GM15510 (cell line): ENCODE measurements at regions not wholly inside any gene's neighbourhood (a gene's known extent, or its start where the extent isn't known, plus 50 kb on each side); places are given as distances from the start of the nearest gene placed in this dataset.

Source experiments
- POLR2A ChIP-seq: IDR thresholded peaks from 3 replicates; pipeline ENCODE4 v1.6.1; 2011; ENCODE audit warnings: borderline replicate concordance; ENCODE audit not compliant: insufficient read length; ENCODE audit errors: extremely low read depth

DNA sequence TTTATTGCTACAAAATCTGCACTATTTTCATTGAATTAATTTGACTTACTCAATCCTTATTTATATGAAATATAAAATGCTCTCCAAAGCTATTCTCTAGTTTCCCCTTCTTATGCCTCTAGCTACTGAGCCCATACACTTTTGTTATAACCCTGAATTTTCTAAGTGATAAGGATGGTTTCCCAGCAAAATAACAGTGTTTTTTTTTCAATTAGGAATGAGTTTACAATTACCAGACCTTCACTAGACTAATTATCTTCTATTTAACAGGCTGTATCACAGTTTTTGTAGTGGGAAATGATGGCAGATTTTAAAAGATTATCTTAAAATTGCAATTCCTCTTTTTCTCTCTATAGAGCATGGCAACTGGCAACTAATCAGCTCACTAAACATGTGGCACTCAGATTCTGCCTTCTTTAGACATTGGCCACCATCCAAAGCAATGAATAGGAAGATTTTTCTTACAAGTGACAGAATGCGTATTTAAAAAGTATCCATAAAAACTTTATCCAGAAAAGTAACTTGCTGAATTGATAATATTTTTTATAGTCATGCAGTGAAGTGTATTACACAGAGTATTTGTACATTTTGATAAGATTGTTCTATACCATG, 585.7 kb upstream of the ZNF608 start:
- TF ChIP-seq POLR2A, result no peak

DNA sequence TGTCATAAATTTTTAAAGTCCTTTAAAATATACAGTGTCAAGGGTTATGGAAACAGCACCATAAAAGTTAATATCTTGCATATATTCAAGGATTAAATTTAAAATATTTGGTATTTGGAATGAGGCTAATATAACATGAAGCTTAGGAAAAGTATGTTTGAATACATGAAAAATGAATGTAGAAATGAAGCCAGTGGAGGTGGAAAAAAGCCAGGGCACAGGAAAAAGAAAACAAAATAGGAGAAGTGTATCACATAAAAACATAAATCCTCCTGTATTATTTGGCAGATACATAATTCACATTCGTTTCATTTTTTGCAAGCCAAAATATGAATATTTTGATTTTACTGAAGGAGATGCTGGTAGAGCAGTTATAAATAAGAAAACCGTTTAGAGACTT, 587.0 kb upstream of the ZNF608 start:
- TF ChIP-seq POLR2A, result no peak

DNA sequence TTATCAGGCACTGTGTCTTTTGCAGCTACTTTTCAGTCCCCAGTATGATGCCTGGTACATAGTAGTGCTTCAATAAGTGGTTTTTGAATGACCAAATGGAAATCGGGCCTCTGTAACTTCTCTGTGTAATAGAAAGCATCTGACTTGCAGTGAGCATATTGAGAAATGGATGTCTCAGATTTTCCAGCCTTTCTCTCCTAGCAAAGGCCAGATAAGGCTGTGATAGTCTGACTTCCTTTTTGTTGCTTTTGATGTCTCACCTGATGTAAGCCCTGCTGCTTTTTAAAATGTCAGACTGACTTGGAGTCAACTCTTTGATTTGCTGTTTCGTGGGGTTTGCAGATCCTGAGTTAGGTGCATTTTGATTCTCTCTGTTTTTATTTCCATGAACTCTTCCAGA, 590.0 kb upstream of the ZNF608 start:
- no peak for TF ChIP-seq POLR2A

DNA sequence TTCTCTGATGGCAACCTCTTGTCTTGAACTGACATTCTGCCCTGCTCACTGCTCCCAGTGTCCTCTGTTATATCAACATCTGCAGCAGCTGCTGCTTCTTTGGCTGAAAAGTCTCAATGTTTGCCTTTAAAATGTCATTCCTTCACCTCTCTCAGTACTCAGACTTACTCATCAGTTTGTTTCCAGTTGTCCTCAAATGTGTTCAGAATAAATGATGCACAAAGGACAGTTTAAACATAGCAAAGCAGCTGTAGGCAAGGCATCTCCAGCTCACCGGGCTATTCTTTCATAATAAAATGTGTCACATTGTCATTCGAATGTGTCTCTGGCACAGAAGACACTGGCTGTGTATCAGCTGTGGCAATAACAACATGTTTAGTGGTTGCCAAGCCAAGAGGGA, 590.9 kb upstream of the ZNF608 start:
- TF ChIP-seq POLR2A, result no peak

DNA sequence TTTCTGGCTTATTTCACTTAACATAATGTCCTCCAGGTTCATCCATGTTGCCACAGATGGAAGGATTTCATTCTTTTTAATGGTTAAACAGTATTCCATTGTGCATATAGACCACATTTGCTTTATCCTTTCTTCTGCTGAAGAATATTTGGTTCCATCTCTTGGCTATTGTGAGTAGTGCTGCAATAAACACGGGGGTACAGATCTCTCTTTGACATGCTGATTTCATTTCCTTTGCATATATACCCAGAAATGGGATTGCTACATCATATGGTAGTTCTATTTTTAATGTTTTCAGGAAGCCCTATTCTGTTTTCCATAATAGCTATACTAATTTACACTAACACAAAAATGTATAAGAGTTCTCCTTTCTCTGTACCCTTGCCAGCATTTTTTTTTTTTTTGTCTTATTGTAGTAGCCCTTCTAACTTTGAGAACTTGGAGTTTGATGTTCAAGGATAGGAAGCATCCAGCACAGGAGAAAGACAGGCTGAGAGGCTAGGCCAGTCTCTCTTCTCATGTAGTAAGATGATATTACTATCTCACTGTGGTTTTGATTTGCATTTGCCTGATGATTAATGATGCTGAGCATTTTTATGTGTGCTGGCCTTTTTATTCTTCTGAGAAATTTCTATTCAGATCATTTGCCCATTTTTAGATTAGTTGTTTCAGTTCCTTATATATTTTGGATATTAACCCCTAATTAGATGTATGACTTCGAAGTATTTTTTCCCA, 592.2 kb upstream of the ZNF608 start:
- TF ChIP-seq POLR2A, result no peak

DNA sequence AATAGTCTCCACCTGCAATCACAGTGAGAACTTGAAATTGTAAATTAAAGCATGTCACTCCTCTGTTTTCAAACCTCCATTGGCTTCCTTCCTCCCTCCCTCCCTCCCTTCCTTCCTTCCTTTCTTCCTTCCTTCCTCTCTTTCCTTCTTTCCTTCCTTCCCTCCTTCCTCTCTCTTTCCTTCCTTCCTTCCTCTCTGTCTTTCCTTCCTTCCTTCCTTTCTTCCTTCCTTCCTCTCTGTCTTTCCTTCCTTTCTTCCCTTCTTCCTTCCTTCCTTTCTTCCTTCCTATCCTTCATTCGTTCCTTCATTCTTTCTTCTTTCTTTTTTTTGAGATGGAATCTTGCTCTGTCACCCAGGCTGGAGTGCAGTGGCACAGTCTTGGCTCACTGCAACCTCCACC, 595.0 kb upstream of the ZNF608 start:
- TF ChIP-seq POLR2A, result no peak

DNA sequence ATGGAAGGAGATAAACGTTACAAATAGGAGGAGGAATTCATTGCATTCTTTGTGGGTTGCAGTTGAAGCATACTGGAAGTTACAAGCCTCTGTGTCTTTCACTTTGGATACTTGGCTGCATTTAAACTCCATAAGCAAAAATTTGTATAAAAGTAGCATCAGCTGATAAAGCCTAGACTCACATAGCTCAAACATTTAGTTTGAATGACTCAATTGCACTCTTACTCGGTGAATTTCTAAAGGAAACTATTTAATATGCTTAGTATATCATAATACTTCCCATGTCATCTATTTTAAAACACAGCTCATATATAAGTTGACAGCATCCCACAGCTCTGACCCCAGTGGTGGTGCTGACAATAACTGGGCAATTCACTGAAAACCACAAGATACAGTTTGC, 596.6 kb upstream of the ZNF608 start:
- TF ChIP-seq POLR2A, result no peak

DNA sequence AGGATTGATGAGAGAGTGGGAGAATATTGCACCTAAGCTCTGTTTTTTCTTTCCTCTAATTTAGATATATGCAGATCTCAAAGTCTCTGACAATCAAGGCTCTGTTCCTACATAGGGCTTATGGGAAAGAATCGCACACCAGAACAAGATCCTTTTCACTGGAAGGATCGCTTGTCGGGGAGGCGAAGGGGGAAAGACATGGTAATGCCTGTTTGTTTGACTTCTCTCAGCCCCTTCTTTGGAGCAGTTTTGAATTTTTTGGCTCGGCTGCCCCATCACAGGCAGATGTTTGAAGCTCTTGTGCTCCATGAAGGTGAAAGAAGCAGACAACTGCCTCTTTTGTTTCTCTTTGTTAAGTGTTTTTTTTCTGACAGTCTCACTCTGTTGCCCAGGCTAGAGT, 599.9 kb upstream of the ZNF608 start:
- TF ChIP-seq POLR2A, result no peak

DNA sequence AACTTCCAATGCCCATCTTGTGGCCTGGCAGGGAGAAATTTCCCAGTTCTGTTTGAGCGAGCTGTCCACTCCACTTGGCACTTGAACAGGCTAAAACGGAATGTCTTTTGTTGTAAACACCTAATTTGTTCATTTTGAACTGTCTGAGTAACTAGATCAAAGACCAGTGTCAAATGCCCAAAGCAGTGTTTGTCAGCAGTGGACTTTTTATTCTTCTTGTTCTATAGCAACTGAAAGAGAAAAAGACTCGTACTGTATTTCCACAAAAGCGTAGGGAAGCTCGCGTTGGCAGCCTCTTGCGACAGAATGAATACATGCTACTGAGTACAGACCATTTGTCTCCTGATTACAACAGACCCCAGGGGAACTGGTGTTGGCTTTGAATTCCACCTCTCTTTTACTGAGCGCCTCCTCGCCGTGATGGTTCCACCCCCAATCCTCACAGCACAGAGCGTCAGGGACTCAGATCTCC, 601.8 kb upstream of the ZNF608 start:
- TF ChIP-seq POLR2A, result no peak

DNA sequence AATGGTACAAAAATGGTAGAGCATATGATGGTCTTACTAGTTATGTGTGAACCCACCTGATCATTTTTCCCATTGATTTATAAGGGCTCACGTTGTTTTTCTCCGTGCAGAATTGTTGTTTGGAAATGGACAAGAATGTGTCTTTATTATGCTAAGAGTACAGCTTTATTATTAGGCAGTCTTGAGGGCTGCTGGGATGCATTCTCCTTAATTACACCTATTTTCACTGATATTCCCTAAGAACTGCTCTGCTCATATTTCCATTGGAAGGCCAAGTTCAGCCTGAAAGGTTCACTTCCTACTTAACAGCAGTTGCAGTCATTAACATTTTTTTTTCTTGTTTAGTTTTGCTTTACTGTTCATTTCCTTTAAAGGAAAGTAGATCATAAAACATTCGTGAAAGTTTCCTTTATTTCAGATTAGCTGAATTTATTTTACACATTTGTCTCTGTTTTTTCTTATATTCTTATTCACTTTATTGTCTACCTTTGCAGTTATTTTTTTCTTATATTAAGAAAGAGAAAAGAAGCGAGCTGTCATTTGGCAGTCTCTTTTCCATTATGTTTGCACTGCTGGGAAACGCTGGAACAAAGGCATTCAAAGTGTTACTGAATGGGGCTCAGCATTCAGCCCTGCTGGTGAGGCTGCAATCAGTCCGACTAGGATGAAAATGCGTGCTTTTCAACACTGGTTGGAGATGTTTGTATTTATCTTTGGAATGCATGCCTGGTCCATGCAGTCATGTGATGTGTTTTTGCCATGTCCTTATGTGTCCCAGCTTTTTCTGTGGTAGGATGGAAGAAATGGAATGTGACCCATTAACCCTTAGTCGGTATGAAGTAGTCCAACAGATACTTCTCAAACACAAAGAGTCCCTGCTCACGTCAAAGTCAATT, 602.7 kb upstream of the ZNF608 start:
- TF ChIP-seq POLR2A, result no peak

DNA sequence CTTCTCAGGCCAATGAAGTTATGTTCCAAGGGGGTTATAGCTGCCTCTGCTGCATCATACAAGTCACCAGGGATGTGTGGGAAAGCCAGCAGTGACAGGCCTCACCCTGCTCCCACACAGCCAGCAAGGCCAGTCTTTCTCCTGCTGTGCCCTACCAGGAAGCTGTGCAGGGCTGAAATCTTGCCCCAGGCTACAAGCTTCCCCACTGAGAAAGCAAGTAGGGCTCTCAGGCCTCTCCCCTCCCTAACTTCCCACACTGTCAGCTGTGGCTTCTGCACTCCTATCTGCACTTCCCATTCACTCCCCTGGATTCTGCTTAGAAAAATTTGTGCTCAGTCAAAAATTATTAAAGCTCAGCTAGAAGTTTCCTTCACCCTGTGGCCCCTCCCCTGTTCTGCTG, 611.2 kb upstream of the ZNF608 start:
- no peak for TF ChIP-seq POLR2A

DNA sequence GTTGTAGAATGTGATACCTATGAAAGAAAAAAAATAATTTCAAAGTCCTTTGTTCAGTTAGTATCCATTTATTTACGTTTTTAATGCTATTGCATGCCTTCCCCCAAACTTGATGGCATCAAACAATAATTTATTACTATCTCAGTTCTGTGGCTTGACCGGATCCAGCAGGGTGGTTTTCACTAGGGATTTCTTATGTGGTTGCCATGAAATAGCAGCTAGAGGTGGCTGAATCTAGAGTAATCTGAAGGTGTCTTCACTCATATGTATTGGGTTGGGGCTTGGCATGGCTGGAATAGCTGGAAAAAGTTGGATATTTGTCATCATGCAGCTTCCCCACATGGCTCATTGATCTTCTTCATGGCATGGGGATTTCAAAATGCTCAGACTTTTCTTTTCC, 619.3 kb upstream of the ZNF608 start:
- TF ChIP-seq POLR2A, result no peak

DNA sequence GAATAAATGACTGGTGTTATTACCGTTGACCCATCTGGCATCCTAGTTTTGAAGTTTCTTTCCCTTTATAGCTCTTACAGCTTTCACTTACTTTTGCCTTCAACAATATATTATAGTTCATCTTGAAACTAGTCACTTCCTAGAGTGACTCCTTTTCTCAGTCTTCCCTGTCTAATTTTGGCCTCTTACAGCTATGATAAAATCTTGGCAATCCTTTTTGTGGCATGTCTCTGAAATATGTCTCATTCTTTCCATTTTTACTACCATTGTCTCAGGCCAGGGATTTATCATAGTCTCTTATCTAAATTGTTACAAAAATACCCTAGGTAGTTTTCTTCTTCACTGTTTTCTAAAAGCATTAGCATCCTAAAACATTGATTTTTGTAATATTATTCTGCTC, 621.3 kb upstream of the ZNF608 start:
- TF ChIP-seq POLR2A, result no peak

DNA sequence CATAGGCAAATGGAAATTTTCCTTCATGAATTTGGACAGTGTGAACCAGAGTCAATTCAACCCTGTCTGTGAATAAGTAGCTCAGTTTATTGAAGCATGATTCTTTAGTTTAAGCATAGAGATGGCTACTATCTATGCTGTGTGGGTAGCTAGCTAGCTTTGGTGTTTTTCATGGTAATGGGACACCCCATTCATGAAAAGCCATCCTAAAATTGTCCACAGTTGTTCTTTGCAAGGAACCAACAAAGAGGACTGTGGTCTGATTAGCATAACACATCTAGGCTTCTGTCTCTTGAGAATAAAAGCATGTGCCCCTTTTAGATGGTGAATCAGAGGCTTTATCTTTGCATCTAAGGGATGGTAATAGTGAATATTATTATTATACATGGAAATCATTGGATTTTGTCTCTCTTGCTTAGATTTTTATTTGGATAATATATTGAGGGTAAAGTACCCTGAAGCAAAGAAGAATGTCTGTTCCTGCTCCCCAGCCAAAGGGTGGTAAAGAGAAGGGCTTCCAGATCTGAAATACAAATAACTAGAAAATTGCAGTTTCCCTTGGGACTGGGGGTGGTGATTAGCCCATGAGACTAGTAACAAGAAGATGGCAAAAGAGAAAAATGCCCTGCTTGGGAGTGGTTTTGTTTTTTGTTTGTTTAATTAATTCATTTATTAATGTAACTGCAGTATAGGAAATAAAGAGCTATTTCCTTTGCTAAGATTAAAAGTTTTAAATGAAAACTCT, 624.2 kb upstream of the ZNF608 start:
- TF ChIP-seq POLR2A, result no peak
